PC-9 (cell line): ENCODE measurements at regions not wholly inside any gene's neighbourhood (a gene's known extent, or its start where the extent isn't known, plus 50 kb on each side); places are given as distances from the start of the nearest gene placed in this dataset.

Experiments used
- BruUV-seq: library from RNA; stranded (reverse); fragments of 400-500 nt; replicated peaks from 2 replicates; lab custom pipeline; 2021; lab: Mats Ljungman, UMichigan
- CTCF ChIA-PET: fragments of 300-600 bp; sonication (Branson Sonifier 250); formaldehyde crosslinking; loops from one replicate; lab custom pipeline; 2022; ENCODE audit warnings: antibody characterized with exemption; lab: Charles Lee
- POLR2A ChIA-PET: fragments of 300-600 bp; sonication (Branson Sonifier 250); formaldehyde crosslinking; loops from one replicate; lab custom pipeline; 2022; ENCODE audit warnings: antibody characterized with exemption; ENCODE audit not compliant: unreplicated experiment; lab: Charles Lee
- DNase-seq, 2 experiments: peaks; one replicate each; pipeline versions ENCODE4 v3.0.0 to v3.0.0-alpha.2; 2015 to 2022; ENCODE audit warnings: mixed read lengths in 1 of 2
- H2AFZ ChIP-seq: fragments of 200-600 bp; sonication (generic); 2 replicates; pipeline ENCODE4 v1.8.1; 2017; ENCODE audit warnings: antibody characterized with exemption
- H3F3A ChIP-seq: fragments of 200-600 bp; sonication (generic); 2 replicates; pipeline ENCODE4 v1.8.1; 2017; ENCODE audit warnings: antibody characterized with exemption, mild to moderate bottlenecking, low read depth; ENCODE audit not compliant: insufficient read depth
- H3K27ac ChIP-seq: fragments of 200-600 bp; sonication (generic); 2 replicates; pipeline ENCODE4 v1.6.1; 2016; ENCODE audit warnings: mixed run types
- H3K27me3 ChIP-seq: fragments of 200-600 bp; sonication (generic); 2 replicates; pipeline ENCODE4 v1.6.1; 2016; ENCODE audit warnings: low read depth, mixed run types; ENCODE audit not compliant: insufficient read depth
- H3K36me3 ChIP-seq: fragments of 200-600 bp; sonication (generic); 2 replicates; pipeline ENCODE4 v1.6.1; 2016; ENCODE audit warnings: low read depth, mixed run types
- H3K4me1 ChIP-seq: fragments of 200-600 bp; sonication (generic); replicated peaks from 2 replicates; pipeline ENCODE4 v1.6.1; 2016; ENCODE audit warnings: mixed run types; ENCODE audit not compliant: insufficient read depth
- H3K4me2 ChIP-seq: fragments of 200-600 bp; sonication (generic); 2 replicates; pipeline ENCODE4 v1.6.1; 2017; ENCODE audit warnings: mixed run types
- H3K4me3 ChIP-seq: fragments of 200-600 bp; sonication (generic); 2 replicates; pipeline ENCODE4 v1.6.1; 2016; ENCODE audit warnings: mixed run types
- H3K79me2 ChIP-seq: fragments of 200-600 bp; sonication (generic); 2 replicates; pipeline ENCODE4 v1.6.1; 2017; ENCODE audit warnings: low read depth, mixed run types
- H3K9me2 ChIP-seq: fragments of 200-600 bp; sonication (generic); 2 replicates; pipeline ENCODE4 v1.8.1; 2017; ENCODE audit warnings: mild to moderate bottlenecking; ENCODE audit not compliant: insufficient read depth
- H3K9me3 ChIP-seq: fragments of 200-600 bp; sonication (generic); 2 replicates; pipeline ENCODE4 v1.8.1; 2016; ENCODE audit warnings: low read depth; ENCODE audit not compliant: insufficient read depth
- H4K20me1 ChIP-seq: fragments of 200-600 bp; sonication (generic); 2 replicates; pipeline ENCODE4 v1.8.1; 2017; ENCODE audit not compliant: insufficient read depth
- EZH2 ChIP-seq: fragments of 200-600 bp; sonication (generic); IDR thresholded peaks from 2 replicates; pipeline ENCODE4 v1.8.0; 2017; ENCODE audit warnings: antibody characterized with exemption, low read depth
- intact Hi-C: fragments of 100-400 bp; cut with micrococcal nuclease; formaldehyde crosslinking; loops from one replicate; pipeline ENCODE4 v1.10.0; 2022; ENCODE audit not compliant: unreplicated experiment
- TF ChIP-seq, protein P1 (sequence below): fragments of 200-600 bp; sonication (generic); conservative IDR thresholded peaks from 2 replicates; pipeline ENCODE4 v1.6.1; 2017; ENCODE audit warnings: mixed run types, antibody characterized with exemption, mild to moderate bottlenecking, moderate library complexity

DNA sequence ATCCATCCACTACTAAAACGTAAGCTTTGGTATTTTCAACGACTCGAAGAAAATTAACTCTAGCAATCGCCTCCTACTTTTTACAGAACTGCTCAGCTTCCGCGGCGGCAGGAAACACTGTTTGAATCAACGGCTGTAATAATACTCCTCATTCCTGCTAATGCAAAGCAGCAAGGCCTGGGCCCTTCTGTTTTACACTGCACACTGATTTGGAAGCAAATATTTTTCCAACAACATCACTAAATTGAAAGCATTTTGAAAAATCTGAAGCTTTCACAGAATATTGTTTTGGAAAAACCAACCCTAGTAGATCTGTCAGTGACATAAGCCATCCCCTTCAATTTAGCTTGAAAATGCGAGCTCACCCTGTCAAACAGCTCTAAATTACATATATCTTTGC lies 261.2 kb downstream of the TXNL1 start:
- H3K4me3 ChIP-seq: no peak overlapping the region
- intact Hi-C loops: no loop called here
- DNase-seq: no peak
- H3K4me2 ChIP-seq: no peak overlapping the region
- BruUV-seq: no TSS peak
- TF ChIP-seq EZH2: no peak
- TF ChIP-seq, protein P1, sequence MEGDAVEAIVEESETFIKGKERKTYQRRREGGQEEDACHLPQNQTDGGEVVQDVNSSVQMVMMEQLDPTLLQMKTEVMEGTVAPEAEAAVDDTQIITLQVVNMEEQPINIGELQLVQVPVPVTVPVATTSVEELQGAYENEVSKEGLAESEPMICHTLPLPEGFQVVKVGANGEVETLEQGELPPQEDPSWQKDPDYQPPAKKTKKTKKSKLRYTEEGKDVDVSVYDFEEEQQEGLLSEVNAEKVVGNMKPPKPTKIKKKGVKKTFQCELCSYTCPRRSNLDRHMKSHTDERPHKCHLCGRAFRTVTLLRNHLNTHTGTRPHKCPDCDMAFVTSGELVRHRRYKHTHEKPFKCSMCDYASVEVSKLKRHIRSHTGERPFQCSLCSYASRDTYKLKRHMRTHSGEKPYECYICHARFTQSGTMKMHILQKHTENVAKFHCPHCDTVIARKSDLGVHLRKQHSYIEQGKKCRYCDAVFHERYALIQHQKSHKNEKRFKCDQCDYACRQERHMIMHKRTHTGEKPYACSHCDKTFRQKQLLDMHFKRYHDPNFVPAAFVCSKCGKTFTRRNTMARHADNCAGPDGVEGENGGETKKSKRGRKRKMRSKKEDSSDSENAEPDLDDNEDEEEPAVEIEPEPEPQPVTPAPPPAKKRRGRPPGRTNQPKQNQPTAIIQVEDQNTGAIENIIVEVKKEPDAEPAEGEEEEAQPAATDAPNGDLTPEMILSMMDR: no peak
- H3K9me2 ChIP-seq: no peaks in the 10 kb centered on the region
- H2AFZ ChIP-seq: no peak overlapping the region
- no peaks in the 10 kb centered on the region for H3K9me3 ChIP-seq
- no peak overlapping the region for H3K27ac ChIP-seq
- ChIA-PET POLR2A (no interaction called here), CTCF (no interaction called here)
- H3K27me3 ChIP-seq: no peaks in the 10 kb centered on the region
- H3F3A ChIP-seq: peaks cover 4% of the 10 kb centered on the region; the same call in 1 of the 2 replicates
- no peaks in the 10 kb centered on the region for H3K36me3 ChIP-seq
- H3K4me1 ChIP-seq: peaks cover 21% of the 10 kb centered on the region
- no peaks in the 10 kb centered on the region for H3K79me2 ChIP-seq
- no peaks in the 10 kb centered on the region for H4K20me1 ChIP-seq

DNA sequence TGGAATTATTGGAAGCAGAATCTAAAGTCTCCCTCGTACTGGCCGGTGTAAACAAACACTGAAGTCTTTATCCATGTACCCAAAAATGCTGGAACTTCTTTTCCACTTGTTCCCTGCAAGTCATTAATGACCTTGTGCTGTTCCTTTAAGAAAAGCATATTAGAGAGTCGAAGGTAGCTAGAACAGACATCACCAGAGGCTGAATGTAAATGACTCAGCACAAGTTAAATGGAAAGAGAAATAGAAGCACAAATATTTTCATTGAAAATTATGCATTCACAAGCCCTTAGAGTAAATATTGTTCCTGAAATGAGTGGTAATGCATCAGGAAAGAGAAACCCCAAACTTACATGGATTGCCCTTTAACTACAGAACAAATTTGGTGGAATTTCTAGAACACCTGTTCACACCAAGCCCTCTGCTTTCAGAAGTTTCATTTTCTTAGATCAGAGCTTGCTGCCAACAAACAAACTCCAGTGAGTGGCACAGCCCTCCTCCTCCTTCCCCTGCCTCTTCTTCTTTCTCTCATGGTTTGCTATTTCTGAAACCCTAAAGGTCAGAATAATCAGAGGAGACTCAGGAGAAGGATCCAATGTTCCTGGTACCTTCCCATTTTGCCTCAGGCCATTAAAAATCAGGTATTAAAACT lies 264.3 kb downstream of the TXNL1 start:
- DNase-seq: peak in 1 of 2 experiments; percentile 66

DNA sequence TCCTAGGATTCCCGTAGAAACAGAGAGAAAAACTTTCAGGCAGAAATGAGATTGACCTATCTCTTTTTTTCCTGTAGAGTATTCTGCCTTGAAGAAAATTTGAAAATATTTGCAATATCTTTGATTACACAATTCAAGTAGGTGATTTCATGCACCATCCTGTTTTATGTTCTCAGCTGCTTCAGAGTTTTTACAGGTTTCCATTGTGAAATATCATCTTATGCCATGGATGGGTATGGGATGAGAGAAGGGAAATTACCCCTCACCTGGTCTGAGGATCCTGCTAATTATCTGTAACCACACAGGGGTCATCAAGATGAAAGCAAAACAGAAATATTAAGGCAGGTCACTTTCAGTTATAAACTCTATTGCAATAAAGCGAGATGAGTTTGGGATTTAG lies 264.8 kb downstream of the TXNL1 start:
- H2AFZ ChIP-seq: peak overlapping the region; percentile 76
- CTCF ChIA-PET: no interaction called here
- POLR2A ChIA-PET: no interaction called here

More for the DNA sequence above, 264.3 kb downstream of the TXNL1 start:
- no TSS peak for BruUV-seq
- Histone ChIP-seq H3F3A (peaks cover 4% of the 10 kb centered on the region; the same call in 1 of the 2 replicates), H3K9me2 (no peaks in the 10 kb centered on the region), H2AFZ (peak overlapping the region; percentile 76), H3K9me3 (no peaks in the 10 kb centered on the region), H3K4me3 (peak overlapping the region; percentile 26; the same call in 1 of the 2 replicates), H3K4me1 (peaks cover 21% of the 10 kb centered on the region), H3K27ac (peak overlapping the region; percentile 96), H3K79me2 (no peaks in the 10 kb centered on the region), H3K36me3 (no peaks in the 10 kb centered on the region), H4K20me1 (no peaks in the 10 kb centered on the region), H3K27me3 (no peaks in the 10 kb centered on the region), H3K4me2 (peak overlapping the region; percentile 65)
- ChIA-PET POLR2A (no interaction called here), CTCF (no interaction called here)
- TF ChIP-seq, protein P1: no peak
- no peak for TF ChIP-seq EZH2
- intact Hi-C loops: no loop called here

More for the DNA sequence above, 264.8 kb downstream of the TXNL1 start:
- peak overlapping the region; percentile 65 for H3K4me2 ChIP-seq
- H3K36me3 ChIP-seq: no peaks in the 10 kb centered on the region
- H3K9me2 ChIP-seq: no peaks in the 10 kb centered on the region
- DNase-seq: peak in 1 of 2 experiments; percentile 52
- H3K27me3 ChIP-seq: no peaks in the 10 kb centered on the region
- H4K20me1 ChIP-seq: no peaks in the 10 kb centered on the region
- H3K4me1 ChIP-seq: peaks cover 21% of the 10 kb centered on the region
- H3K79me2 ChIP-seq: no peaks in the 10 kb centered on the region
- H3F3A ChIP-seq: peaks cover 4% of the 10 kb centered on the region; the same call in 1 of the 2 replicates
- peak overlapping the region; percentile 96 for H3K27ac ChIP-seq
- intact Hi-C loops: no loop called here
- BruUV-seq: no TSS peak
- no peaks in the 10 kb centered on the region for H3K9me3 ChIP-seq
- peak overlapping the region; percentile 26; the same call in 1 of the 2 replicates for H3K4me3 ChIP-seq
- TF ChIP-seq, protein P1: no peak
- TF ChIP-seq EZH2: no peak
